T-cell (primary cell): ENCODE measurements at regions not wholly inside any gene's neighbourhood (a gene's known extent, or its start where the extent isn't known, plus 50 kb on each side); places are given as distances from the start of the nearest gene placed in this dataset.

Experiments used
- ATAC-seq, 4 experiments: fragments of 200-7000 bp in 3 of 4; fragments of 150-1000 bp in 1 of 4; cut with Tn5 transposase; replicated peaks in 1 of 4; 1 replicate in 3 of 4; 2 replicates in 1 of 4; pipeline ENCODE4 v1.10.0; 2021; ENCODE audit warnings: moderate library complexity in 3 of 4, mild to moderate bottlenecking in 2 of 4, moderate number of reproducible peaks in 1 of 4
- CTCF ChIA-PET, 2 donors: fragments of 300-600 bp; sonication (Branson Sonifier 250); formaldehyde crosslinking; loops; one replicate each; lab custom pipeline; 2022; ENCODE audit warnings: antibody characterized with exemption in 2 of 2; lab: Charles Lee
- POLR2A ChIA-PET, 2 donors: fragments of 300-600 bp; sonication (Branson Sonifier 250); formaldehyde crosslinking; loops; one replicate each; lab custom pipeline; 2022; ENCODE audit warnings: antibody characterized with exemption in 2 of 2; lab: Charles Lee
- DNase-seq, 35 experiments: peaks; one replicate each; pipeline versions ENCODE4 v3.0.0 to v3.0.0-alpha.2; 2013 to 2023
- H3K27ac ChIP-seq: one replicate; pipeline ENCODE4 v1.5.1; 2013; ENCODE audit warnings: low read length
- H3K27me3 ChIP-seq, 2 experiments: replicated peaks in 1 of 2; 1 replicate in 1 of 2; 2 replicates in 1 of 2; pipeline versions ENCODE4 v1.6.1 to v1.7.0; 2013; ENCODE audit warnings: low read length in 1 of 2, mixed read lengths in 1 of 2; ENCODE audit not compliant: control insufficient read depth in 2 of 2, insufficient read depth in 2 of 2; ENCODE audit errors: extremely low read depth in 1 of 2
- H3K36me3 ChIP-seq, 2 donors: 1 replicate in 1 of 2; 2 replicates in 1 of 2; pipeline versions ENCODE4 v1.6.1 to v1.7.0; 2013; ENCODE audit warnings: low read length in 1 of 2; ENCODE audit not compliant: control insufficient read depth in 2 of 2, insufficient read depth in 1 of 2; ENCODE audit errors: extremely low read depth in 1 of 2
- H3K4me1 ChIP-seq, 2 experiments: 1 replicate in 1 of 2; 2 replicates in 1 of 2; pipeline versions ENCODE4 v1.6.1 to v1.7.0; 2013; ENCODE audit warnings: low read length in 2 of 2, mixed read lengths in 1 of 2; ENCODE audit not compliant: insufficient read depth in 2 of 2, control insufficient read depth in 1 of 2; ENCODE audit errors: extremely low read depth in 1 of 2
- H3K4me3 ChIP-seq, 2 donors: 1 replicate in 1 of 2; 2 replicates in 1 of 2; pipeline versions ENCODE4 v1.5.1 to v1.7.0; 2013; ENCODE audit warnings: mild to moderate bottlenecking in 2 of 2, low read length in 1 of 2, moderate library complexity in 1 of 2; ENCODE audit not compliant: control insufficient read depth in 1 of 2; ENCODE audit errors: extremely low read depth in 1 of 2
- H3K9me3 ChIP-seq: 2 replicates; pipeline ENCODE4 v1.7.0; 2013
- H3K27ac Mint-ChIP-seq, 2 donors: one replicate each; pipeline ENCODE4 v1.8.0; 2020 to 2021; ENCODE audit warnings: mild to moderate bottlenecking in 2 of 2, mixed read lengths in 2 of 2
- H3K27me3 Mint-ChIP-seq, 2 donors: one replicate each; pipeline ENCODE4 v1.8.0; 2021 to 2022; ENCODE audit warnings: mixed read lengths in 2 of 2
- H3K36me3 Mint-ChIP-seq: one replicate; pipeline ENCODE4 v1.8.0; 2021; ENCODE audit warnings: mixed read lengths
- H3K4me1 Mint-ChIP-seq, 3 donors: one replicate each; pipeline ENCODE4 v1.8.0; 2020 to 2022; ENCODE audit warnings: mixed read lengths in 3 of 3, mild to moderate bottlenecking in 1 of 3
- H3K4me3 Mint-ChIP-seq, 3 donors: one replicate each; pipeline ENCODE4 v1.8.0; 2020 to 2022; ENCODE audit warnings: mild to moderate bottlenecking in 3 of 3, mixed read lengths in 3 of 3, moderate library complexity in 3 of 3
- H3K9me3 Mint-ChIP-seq, 3 donors: one replicate each; pipeline ENCODE4 v1.8.0; 2020 to 2022; ENCODE audit warnings: mixed read lengths in 3 of 3
- WGBS: methylation state at CpG from one replicate; pipeline ENCODE4 v1.1.5; 2013; ENCODE audit warnings: missing lambda C conversion rate; ENCODE audit not compliant: insufficient coverage; 5-methylcytosine and 5-hydroxymethylcytosine counted together

- Mint-ChIP-seq H3K4me3 (no peak overlapping the region), H3K27ac (no peak overlapping the region), H3K9me3 (peaks cover 10 to 17% (median 17%) of the 10 kb centered on the region in 3 donors), H3K27me3 (no peaks in the 10 kb centered on the region), H3K36me3 (no peaks in the 10 kb centered on the region), H3K4me1 (no peaks in the 10 kb centered on the region)
- no peaks in the 10 kb centered on the region for H3K27me3 ChIP-seq
- POLR2A ChIA-PET: no interaction called here
- WGBS: 61% methylated on average over 3 of the region's 4 CpGs
- ATAC-seq: no peak
- no peaks in the 10 kb centered on the region for H3K36me3 ChIP-seq
- no peak for DNase-seq
- H3K9me3 ChIP-seq: no peaks in the 10 kb centered on the region
- CTCF ChIA-PET: no interaction called here
- H3K27ac ChIP-seq: no peak overlapping the region
- no peaks in the 10 kb centered on the region for H3K4me1 ChIP-seq
- H3K4me3 ChIP-seq: no peak overlapping the region
These were observed 948.1 kb downstream of the KCNJ2 start for GRCh38 chr17:71117466-71117865.

GRCh38 chr17:71118039-71118438, 948.7 kb downstream of the KCNJ2 start:
- Histone ChIP-seq H3K4me1 (no peaks in the 10 kb centered on the region), H3K27me3 (no peaks in the 10 kb centered on the region), H3K4me3 (no peak overlapping the region), H3K27ac (no peak overlapping the region), H3K36me3 (no peaks in the 10 kb centered on the region), H3K9me3 (no peaks in the 10 kb centered on the region)
- ATAC-seq (no peak), DNase-seq (no peak)
- peaks cover 11 to 23% (median 17%) of the 10 kb centered on the region in 3 donors for H3K9me3 Mint-ChIP-seq
- H3K27ac Mint-ChIP-seq: no peak overlapping the region
- CTCF ChIA-PET: no interaction called here
- POLR2A ChIA-PET: no interaction called here
- H3K4me3 Mint-ChIP-seq: no peak overlapping the region
- H3K4me1 Mint-ChIP-seq: no peaks in the 10 kb centered on the region
- H3K27me3 Mint-ChIP-seq: no peaks in the 10 kb centered on the region
- no peaks in the 10 kb centered on the region for H3K36me3 Mint-ChIP-seq
- WGBS: no CpG with 5 or more reads among the region's 4 CpGs

GRCh38 chr17:71127416-71127815, 958.1 kb downstream of the KCNJ2 start:
- Histone ChIP-seq H3K4me1 (no peaks in the 10 kb centered on the region), H3K9me3 (no peaks in the 10 kb centered on the region), H3K27me3 (no peaks in the 10 kb centered on the region), H3K27ac (no peak overlapping the region), H3K4me3 (no peak overlapping the region), H3K36me3 (no peaks in the 10 kb centered on the region)
- H3K9me3 Mint-ChIP-seq: peaks cover 4 to 12% (median 8%) of the 10 kb centered on the region in 3 donors
- DNase-seq (no peak), ATAC-seq (no peak)
- CTCF ChIA-PET: no interaction called here
- H3K36me3 Mint-ChIP-seq: no peaks in the 10 kb centered on the region
- no peak overlapping the region for H3K27ac Mint-ChIP-seq
- no peaks in the 10 kb centered on the region for H3K4me1 Mint-ChIP-seq
- WGBS: no CpG with 5 or more reads among the region's 2 CpGs
- H3K27me3 Mint-ChIP-seq: no peaks in the 10 kb centered on the region
- no peak overlapping the region for H3K4me3 Mint-ChIP-seq
- POLR2A ChIA-PET: no interaction called here

DNA sequence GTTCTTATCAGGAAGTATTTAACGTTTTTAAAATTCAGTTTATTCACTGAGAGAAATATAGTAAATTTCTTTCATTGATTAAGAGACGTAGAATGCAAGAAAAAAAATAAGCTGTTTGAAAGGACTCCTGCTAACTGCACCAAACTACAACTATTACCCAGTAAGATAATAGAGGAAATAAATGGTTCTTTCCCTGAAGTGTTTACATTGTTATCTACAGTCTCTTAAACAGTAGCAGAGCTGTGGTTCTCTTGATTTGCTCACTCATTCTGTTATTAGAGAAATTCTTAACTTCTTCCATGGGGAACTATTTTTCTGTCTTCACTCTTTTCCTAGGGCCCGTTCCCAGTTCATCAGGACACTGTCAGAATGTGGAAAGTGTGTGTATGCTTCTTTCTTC, 973.0 kb downstream of the KCNJ2 start:
- Histone ChIP-seq H3K27ac (no peak overlapping the region), H3K4me1 (no peaks in the 10 kb centered on the region), H3K9me3 (no peaks in the 10 kb centered on the region), H3K27me3 (no peaks in the 10 kb centered on the region), H3K4me3 (no peak overlapping the region), H3K36me3 (no peaks in the 10 kb centered on the region)
- POLR2A ChIA-PET: no interaction called here
- no peak for ATAC-seq
- Mint-ChIP-seq H3K36me3 (no peaks in the 10 kb centered on the region), H3K4me3 (no peak overlapping the region), H3K27me3 (no peaks in the 10 kb centered on the region), H3K4me1 (no peaks in the 10 kb centered on the region), H3K27ac (no peak overlapping the region), H3K9me3 (peaks cover 4 to 6% (median 5%) of the 10 kb centered on the region in 3 donors)
- DNase-seq: no peak
- no CpG with 5 or more reads among the region's 3 CpGs for WGBS
- CTCF ChIA-PET: no interaction called here

DNA sequence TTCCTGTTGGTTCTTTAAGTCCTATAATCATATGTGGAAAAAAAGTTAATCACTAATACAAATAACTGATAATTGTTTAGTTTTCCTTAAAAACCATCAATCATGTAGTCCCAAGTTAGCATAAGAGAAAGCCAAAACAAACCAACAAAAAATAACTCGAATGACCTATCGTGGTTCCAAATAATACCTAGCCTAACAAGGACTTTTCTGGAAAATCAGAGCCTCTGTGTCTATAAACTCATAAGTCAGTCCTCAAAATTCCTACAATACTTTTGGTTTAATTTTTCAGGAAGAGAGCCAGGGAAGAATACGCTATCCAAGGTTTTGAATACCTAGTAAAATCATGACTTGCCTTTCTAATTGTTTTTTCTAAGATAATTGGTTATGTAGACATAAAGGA, 975.3 kb upstream of the SOX9 start:
- Mint-ChIP-seq H3K4me1 (no peaks in the 10 kb centered on the region), H3K36me3 (no peaks in the 10 kb centered on the region)
- CTCF ChIA-PET: no interaction called here

DNA sequence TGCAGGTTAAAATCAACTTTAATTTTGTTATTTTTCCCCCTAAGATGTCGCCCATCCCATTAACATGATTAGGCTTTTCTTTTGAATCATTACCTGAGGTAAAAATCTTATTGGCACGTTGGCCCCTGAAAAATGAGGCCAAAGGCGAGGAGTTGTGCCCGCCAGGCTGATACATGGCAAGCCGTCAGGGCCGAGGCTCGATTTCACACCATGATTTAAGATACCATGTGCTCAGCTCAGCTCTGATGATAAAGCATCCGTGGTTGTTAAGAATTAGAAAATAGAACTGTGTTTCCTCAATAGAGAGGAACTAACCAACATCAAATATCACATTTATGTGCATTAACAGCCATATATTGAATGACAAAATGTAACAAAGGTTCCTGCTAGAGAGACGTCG, 972.9 kb upstream of the SOX9 start:
- Mint-ChIP-seq H3K9me3 (peaks cover 2 to 5% (median 5%) of the 10 kb centered on the region in 3 donors), H3K27me3 (no peaks in the 10 kb centered on the region), H3K36me3 (no peaks in the 10 kb centered on the region), H3K4me3 (no peak overlapping the region), H3K4me1 (no peaks in the 10 kb centered on the region), H3K27ac (no peak overlapping the region)
- H3K4me1 ChIP-seq: no peaks in the 10 kb centered on the region
- no peaks in the 10 kb centered on the region for H3K9me3 ChIP-seq
- no peak overlapping the region for H3K4me3 ChIP-seq
- no peak for DNase-seq
- H3K36me3 ChIP-seq: no peaks in the 10 kb centered on the region
- POLR2A ChIA-PET: no interaction called here
- no peak overlapping the region for H3K27ac ChIP-seq
- ATAC-seq: no peak
- CTCF ChIA-PET: no interaction called here
- no peaks in the 10 kb centered on the region for H3K27me3 ChIP-seq
- 60% methylated on average over 2 of the region's 10 CpGs for WGBS

More for the DNA sequence above, 975.3 kb upstream of the SOX9 start:
- Mint-ChIP-seq H3K9me3 (peaks cover 4 to 9% (median 5%) of the 10 kb centered on the region in 3 donors), H3K27ac (no peak overlapping the region), H3K4me3 (no peak overlapping the region), H3K27me3 (no peaks in the 10 kb centered on the region)
- no peaks in the 10 kb centered on the region for H3K4me1 ChIP-seq
- no peak overlapping the region for H3K27ac ChIP-seq
- ATAC-seq (no peak), DNase-seq (no peak)
- POLR2A ChIA-PET: no interaction called here
- no peaks in the 10 kb centered on the region for H3K9me3 ChIP-seq
- H3K27me3 ChIP-seq: no peaks in the 10 kb centered on the region
- no peak overlapping the region for H3K4me3 ChIP-seq
- WGBS: 100% methylated on average over 2 of the region's 3 CpGs
- no peaks in the 10 kb centered on the region for H3K36me3 ChIP-seq

DNA sequence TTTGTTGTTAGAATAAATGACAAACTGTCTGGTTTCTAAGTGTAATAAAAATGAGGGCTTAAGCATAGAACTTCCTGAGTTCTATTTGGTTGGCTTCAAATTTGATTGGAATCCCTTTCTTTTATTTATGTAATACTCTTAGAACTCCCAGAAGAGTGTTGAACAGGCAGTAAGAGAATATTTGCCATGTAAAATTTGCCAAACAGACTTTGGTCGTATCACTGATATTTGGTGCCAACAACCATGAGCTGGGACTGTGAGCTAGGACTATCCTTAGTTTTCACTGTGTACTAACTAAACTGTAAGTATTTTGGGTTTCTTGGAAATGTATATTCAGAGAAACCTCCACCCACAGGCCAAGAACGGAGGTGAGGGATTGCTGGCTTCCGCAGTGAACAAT, 971.2 kb upstream of the SOX9 start:
- H3K27ac ChIP-seq: no peak overlapping the region
- DNase-seq: no peak
- ATAC-seq: no peak
- no peaks in the 10 kb centered on the region for H3K36me3 ChIP-seq
- Mint-ChIP-seq H3K27me3 (no peaks in the 10 kb centered on the region), H3K4me3 (no peak overlapping the region), H3K27ac (no peak overlapping the region), H3K9me3 (peaks cover 2 to 5% (median 5%) of the 10 kb centered on the region in 3 donors), H3K36me3 (no peaks in the 10 kb centered on the region), H3K4me1 (no peaks in the 10 kb centered on the region)
- ChIA-PET POLR2A (no interaction called here), CTCF (no interaction called here)
- no CpG with 5 or more reads among the region's 3 CpGs for WGBS
- no peaks in the 10 kb centered on the region for H3K4me1 ChIP-seq
- H3K4me3 ChIP-seq: no peak overlapping the region
- no peaks in the 10 kb centered on the region for H3K27me3 ChIP-seq
- no peaks in the 10 kb centered on the region for H3K9me3 ChIP-seq
